ENCODE measurements at regions not wholly inside any gene's neighbourhood (a gene's known extent, or its start where the extent isn't known, plus 50 kb on each side); places are given as distances from the start of the nearest gene placed in this dataset.

GRCh38 chr2:16050261-16050907, 110.0 kb downstream of the MYCN start:
- Histone ChIP-seq H3K9ac (ENCODE audit: extremely low read depth, insufficient read length, low read length) (no peak overlapping the region), H3K4me2 (ENCODE audit: insufficient read depth, insufficient read length, low read length) (no peak overlapping the region)

More at GRCh38 chr2:16050261-16050907, 110.0 kb downstream of the MYCN start:
- Mint-ChIP-seq H3K4me1 (peaks cover 27 to 30% of the 10 kb centered on the region in 2 experiments), H3K27me3 (ENCODE audit: low read depth) (peaks cover 2% of the 10 kb centered on the region; the same call in 1 of the 2 replicates), H3K27ac (no peak overlapping the region), H3K4me3 (no peak overlapping the region), H3K36me3 (ENCODE audit: insufficient read depth in 1 of 3, low read depth in 3 of 3) (no peaks in the 10 kb centered on the region; a peak in 1 of 7 replicates), H3K9me3 (no peaks in the 10 kb centered on the region)
- H3K14ac ChIP-seq (ENCODE audit: insufficient read depth, low read length) = no peak overlapping the region
- no CpG with 5 or more reads among the region's 12 CpGs for WGBS (ENCODE audit: extremely low coverage, insufficient read length, low lambda C conversion rate)
- H2BK12ac ChIP-seq (ENCODE audit: insufficient read length, low read depth, low read length) = no peak overlapping the region
- no peak overlapping the region for H3K4ac ChIP-seq (ENCODE audit: low read depth, low read length)
- no peak overlapping the region for H2BK120ac ChIP-seq (ENCODE audit: low read depth, low read length, poor library complexity, severe bottlenecking)
- no peak overlapping the region for H3K56ac ChIP-seq (ENCODE audit: insufficient read length, low read depth, low read length)
- no peak overlapping the region for H2AK5ac ChIP-seq (ENCODE audit: insufficient read length, low read length)
- no peak overlapping the region for H2AFZ ChIP-seq (ENCODE audit: low read length)
- H2BK5ac ChIP-seq (ENCODE audit: insufficient read length, low read length) = no peak overlapping the region
- H3K27ac ChIP-seq (ENCODE audit: insufficient read length, low read depth, low read length) = no peak overlapping the region
- H2BK20ac ChIP-seq (ENCODE audit: low read depth, low read length, poor library complexity, severe bottlenecking) = no peak overlapping the region
- no peaks in the 10 kb centered on the region for H3K23me2 ChIP-seq (ENCODE audit: insufficient read length, low read depth, low read length, poor library complexity, severe bottlenecking)
- no peak overlapping the region for H3K18ac ChIP-seq (ENCODE audit: insufficient read length, low read depth, low read length)
- H3K79me1 ChIP-seq (ENCODE audit: insufficient read depth, low read depth, low read length, poor library complexity, severe bottlenecking) = no peaks in the 10 kb centered on the region
- no peak overlapping the region for H4K8ac ChIP-seq (replicated peaks; ENCODE audit: insufficient read length, low read depth, low read length)
- H3K9me3 ChIP-seq (ENCODE audit: control insufficient read depth, low read depth, low read length) = no peaks in the 10 kb centered on the region
- no peaks in the 10 kb centered on the region for H3K27me3 ChIP-seq (ENCODE audit: insufficient read depth, low read length)
- no peak for DNase-seq
- H4K5ac ChIP-seq (ENCODE audit: insufficient read length, low read depth, low read length) = no peak overlapping the region
- H3T11ph ChIP-seq (ENCODE audit: low read length) = no peak overlapping the region
- peaks cover 3% of the 10 kb centered on the region; the same call in 1 of the 2 replicates for H3K4me1 ChIP-seq (ENCODE audit: insufficient read depth, low read length)
- H3K79me2 ChIP-seq (ENCODE audit: insufficient read depth, low read length) = no peaks in the 10 kb centered on the region
- TF ChIP-seq CTCF (conservative IDR thresholded peaks at IDR 0.05) = no peak
- no peaks in the 10 kb centered on the region for H4K20me1 ChIP-seq (ENCODE audit: control insufficient read depth, insufficient read depth, insufficient read length)
- H2BK15ac ChIP-seq (ENCODE audit: low read depth, low read length) = no peak overlapping the region
- no peak overlapping the region for H4K91ac ChIP-seq (ENCODE audit: insufficient read length, low read depth, low read length)
- H3K23ac ChIP-seq (ENCODE audit: insufficient read length, low read depth, low read length) = no peak overlapping the region

Data from H9 (cell line).